Upper lobe of right lung (tissue), 1 donor: ENCODE measurements at regions not wholly inside any gene's neighbourhood (a gene's known extent, or its start where the extent isn't known, plus 50 kb on each side); places are given as distances from the start of the nearest gene placed in this dataset.
"Not testable (repeated sequence)": the region's sequence is repeated elsewhere in the genome, so short reads cannot be mapped to it uniquely, and the experiment has no call there.

Experiments
- ATAC-seq: fragments of 200-7000 bp; cut with Tn5 transposase; one replicate; pipeline ENCODE4 v1.9.1; 2020; ENCODE audit warnings: mild to moderate bottlenecking, moderate library complexity
- DNase-seq: peaks from one replicate; pipeline ENCODE4 v3.0.0-alpha.2; 2020
- H3K27ac ChIP-seq: fragments of 200-600 bp; one replicate; pipeline ENCODE4 v1.8.0; 2022
- H3K27me3 ChIP-seq: fragments of 200-600 bp; one replicate; pipeline ENCODE4 v1.8.0; 2022; ENCODE audit warnings: mild to moderate bottlenecking
- H3K36me3 ChIP-seq: fragments of 200-600 bp; one replicate; pipeline ENCODE4 v1.8.0; 2022
- H3K4me1 ChIP-seq: fragments of 200-600 bp; one replicate; pipeline ENCODE4 v1.8.0; 2022
- H3K4me3 ChIP-seq: fragments of 200-600 bp; one replicate; pipeline ENCODE4 v1.8.0; 2022; ENCODE audit warnings: mild to moderate bottlenecking
- H3K9me3 ChIP-seq: fragments of 200-600 bp; one replicate; pipeline ENCODE4 v1.8.0; 2022
- CTCF ChIP-seq: fragments of 200-600 bp; IDR thresholded peaks from one replicate; pipeline ENCODE4 v1.8.0; 2022; ENCODE audit warnings: antibody characterized with exemption
- intact Hi-C: fragments of 100-400 bp; cut with DNase I; formaldehyde crosslinking; loops from one replicate; pipeline ENCODE4 v1.11.0; 2022
- donor health status: DM: no; HTN: yes; CAD: no; lungs with severe emphysema.

DNA sequence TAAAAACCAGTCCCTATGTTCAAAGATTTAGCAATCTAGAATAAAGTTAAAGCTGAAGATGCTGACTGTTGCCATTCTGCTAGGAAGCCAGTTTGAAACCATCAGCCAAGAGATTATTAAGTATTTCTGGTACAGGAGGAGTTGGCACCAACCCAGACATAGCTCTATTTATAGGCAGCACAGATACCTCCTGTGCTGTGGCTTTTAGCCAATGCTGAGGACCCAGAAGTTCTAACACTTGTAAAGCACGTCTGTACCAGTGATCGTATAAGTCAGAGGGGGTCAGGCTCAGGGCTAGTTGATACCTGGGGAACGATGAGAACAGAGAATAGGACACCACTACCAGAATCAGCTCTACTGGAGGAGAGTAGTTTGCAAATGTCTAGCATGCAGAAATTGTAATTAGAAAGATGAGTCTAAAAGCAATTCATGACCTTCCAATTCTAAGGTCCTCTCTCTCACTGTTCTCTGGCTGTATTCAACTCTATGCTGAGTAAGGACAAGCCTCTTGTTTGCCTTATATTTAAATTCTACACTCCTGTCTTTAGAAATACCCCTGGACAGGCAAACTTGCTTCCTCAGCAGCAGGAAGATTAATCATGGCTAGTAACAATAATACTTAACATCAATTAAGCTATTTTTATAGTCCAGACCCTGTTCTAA lies 96.8 kb upstream of the PALMD start:
- Histone ChIP-seq H3K4me3 (no peak overlapping the region), H3K36me3 (no peaks in the 10 kb centered on the region), H3K9me3 (no peaks in the 10 kb centered on the region), H3K4me1 (no peaks in the 10 kb centered on the region), H3K27ac (no peak overlapping the region), H3K27me3 (no peaks in the 10 kb centered on the region)
- no peak for DNase-seq
- ATAC-seq, result no peak
- intact Hi-C loops, result no loop called here
- TF ChIP-seq CTCF, result no peak

GRCh38 chr1:99550198-99550597 lies 95.7 kb upstream of the PALMD start:
- no peak for TF ChIP-seq CTCF
- Histone ChIP-seq H3K4me3 (no peak overlapping the region), H3K27me3 (no peaks in the 10 kb centered on the region), H3K27ac (no peak overlapping the region), H3K36me3 (no peaks in the 10 kb centered on the region), H3K4me1 (no peaks in the 10 kb centered on the region), H3K9me3 (no peaks in the 10 kb centered on the region)
- DNase-seq (no peak), ATAC-seq (no peak)
- intact Hi-C loops, result no loop called here

DNA sequence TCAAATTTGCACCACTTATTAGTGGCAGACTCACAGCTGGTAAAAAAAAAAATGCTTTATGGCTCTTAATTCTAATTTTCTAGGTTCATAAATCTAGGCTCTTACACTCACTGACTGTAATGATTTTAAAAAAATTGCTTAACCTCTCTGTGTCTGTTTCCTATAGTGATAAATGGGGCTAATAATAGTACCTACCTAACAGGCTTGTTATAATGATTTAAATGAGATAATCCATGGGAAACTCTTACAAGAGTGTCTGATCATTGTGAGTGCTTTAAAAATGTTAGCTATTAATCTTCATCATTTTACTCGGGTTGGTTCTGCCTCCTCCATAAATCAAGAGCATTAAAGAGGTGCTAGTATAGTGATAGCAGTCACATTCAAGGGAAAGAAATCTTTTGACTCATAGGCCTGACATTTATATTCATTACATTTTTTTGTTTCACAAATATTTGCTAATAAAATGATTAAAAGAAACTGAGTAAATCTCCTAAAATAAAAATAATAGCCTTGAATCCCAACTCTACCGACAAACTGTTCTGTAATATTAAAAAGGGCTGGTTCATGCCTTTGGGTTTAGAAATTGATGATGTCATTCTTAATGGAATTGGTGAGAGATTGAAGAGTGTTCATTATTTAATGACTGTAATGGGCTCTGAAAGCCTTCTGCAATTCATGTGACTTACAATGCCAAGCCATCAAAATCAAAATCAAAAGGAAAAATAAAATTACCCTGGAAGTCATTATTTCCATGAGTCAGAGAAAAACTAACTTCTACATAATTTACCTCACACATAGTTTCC lies 93.9 kb upstream of the PALMD start:
- Histone ChIP-seq H3K27ac (no peak overlapping the region), H3K4me1 (no peaks in the 10 kb centered on the region), H3K36me3 (no peaks in the 10 kb centered on the region), H3K4me3 (no peak overlapping the region), H3K27me3 (no peaks in the 10 kb centered on the region), H3K9me3 (no peaks in the 10 kb centered on the region)
- no peak for TF ChIP-seq CTCF
- DNase-seq, result no peak
- no peak for ATAC-seq
- intact Hi-C loops, result no loop called here

GRCh38 chr1:99553301-99553700 lies 92.6 kb upstream of the PALMD start:
- ATAC-seq (no peak), DNase-seq (no peak)
- H3K4me3 ChIP-seq, result no peak overlapping the region
- H3K9me3 ChIP-seq, result no peaks in the 10 kb centered on the region
- TF ChIP-seq CTCF, result no peak
- H3K4me1 ChIP-seq, result no peaks in the 10 kb centered on the region
- intact Hi-C loops, result no loop called here
- H3K36me3 ChIP-seq, result no peaks in the 10 kb centered on the region
- no peak overlapping the region for H3K27ac ChIP-seq
- no peaks in the 10 kb centered on the region for H3K27me3 ChIP-seq

DNA sequence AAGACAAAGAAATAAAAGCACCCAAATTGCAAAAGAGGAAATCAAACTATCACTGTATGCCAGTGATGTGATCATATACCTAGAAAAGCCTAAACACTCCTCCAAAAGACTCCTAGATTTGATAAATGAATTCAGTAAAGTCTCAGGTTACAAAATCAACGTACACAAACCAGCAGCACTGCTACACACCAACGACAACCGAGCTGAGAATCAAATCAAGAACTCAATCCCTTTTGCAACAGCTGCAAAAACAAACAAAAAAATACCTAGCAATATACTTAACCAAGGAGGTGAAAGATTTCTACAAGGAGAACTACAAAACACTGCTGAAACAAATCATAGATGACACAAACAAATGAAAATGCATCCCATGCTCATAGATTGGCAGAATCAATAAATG lies 92.1 kb upstream of the PALMD start:
- H3K9me3 ChIP-seq, H3K36me3 ChIP-seq, H3K4me1 ChIP-seq, H3K4me3 ChIP-seq, H3K27ac ChIP-seq, H3K27me3 ChIP-seq, DNase-seq, ATAC-seq, intact Hi-C loops: not testable (repeated sequence)

- no peaks in the 10 kb centered on the region for H3K4me1 ChIP-seq
- no peaks in the 10 kb centered on the region for H3K9me3 ChIP-seq
- ATAC-seq, result no peak
- no peak for TF ChIP-seq CTCF
- no peaks in the 10 kb centered on the region for H3K27me3 ChIP-seq
- no peak overlapping the region for H3K27ac ChIP-seq
- intact Hi-C loops, result no loop called here
- DNase-seq, result no peak
- no peaks in the 10 kb centered on the region for H3K36me3 ChIP-seq
- H3K4me3 ChIP-seq, result no peak overlapping the region
Measured at GRCh38 chr1:99554727-99555126, 91.2 kb upstream of the PALMD start.
